ENCODE measurements at regions not wholly inside any gene's neighbourhood (a gene's known extent, or its start where the extent isn't known, plus 50 kb on each side); places are given as distances from the start of the nearest gene placed in this dataset.

- DNase-seq = no peak
Measured at GRCh38 chr20:4375881-4376280, 126.8 kb upstream of the ADRA1D start.

GRCh38 chr20:4373454-4373853 is 124.4 kb upstream of the ADRA1D start:
- Histone ChIP-seq H3K27ac (no peak overlapping the region), H3K36me3 (no peaks in the 10 kb centered on the region), H3K9me3 (ENCODE audit: severe bottlenecking) (peaks cover 2% of the 10 kb centered on the region), H3K4me3 (ENCODE audit: low read depth, low read length) (no peak overlapping the region), H3K27me3 (ENCODE audit: insufficient read depth, low read depth, severe bottlenecking) (no peaks in the 10 kb centered on the region)
- no peak for DNase-seq
- no peak for TF ChIP-seq CTCF (IDR thresholded peaks at IDR 0.05; ENCODE audit: low read depth, low read length)

More at GRCh38 chr20:4375881-4376280, 126.8 kb upstream of the ADRA1D start:
- no peak for TF ChIP-seq CTCF (IDR thresholded peaks at IDR 0.05; ENCODE audit: low read depth, low read length)
- Histone ChIP-seq H3K9me3 (ENCODE audit: severe bottlenecking) (peaks cover 2% of the 10 kb centered on the region), H3K36me3 (no peaks in the 10 kb centered on the region), H3K4me3 (ENCODE audit: low read depth, low read length) (no peak overlapping the region), H3K27me3 (ENCODE audit: insufficient read depth, low read depth, severe bottlenecking) (no peaks in the 10 kb centered on the region), H3K27ac (no peak overlapping the region)

GRCh38 chr20:4371623-4372251 is 122.7 kb upstream of the ADRA1D start:
- DNase-seq = no peak
- Histone ChIP-seq H3K27ac (no peak overlapping the region), H3K27me3 (ENCODE audit: insufficient read depth, low read depth, severe bottlenecking) (no peaks in the 10 kb centered on the region), H3K9me3 (ENCODE audit: severe bottlenecking) (peaks cover 2% of the 10 kb centered on the region), H3K4me3 (ENCODE audit: low read depth, low read length) (no peak overlapping the region), H3K36me3 (no peaks in the 10 kb centered on the region)
- TF ChIP-seq CTCF (IDR thresholded peaks at IDR 0.05; ENCODE audit: low read depth, low read length) = no peak

GRCh38 chr20:4370851-4371250 is 121.8 kb upstream of the ADRA1D start:
- Histone ChIP-seq H3K36me3 (no peaks in the 10 kb centered on the region), H3K27me3 (ENCODE audit: insufficient read depth, low read depth, severe bottlenecking) (no peaks in the 10 kb centered on the region), H3K27ac (no peak overlapping the region), H3K9me3 (ENCODE audit: severe bottlenecking) (peaks cover 2% of the 10 kb centered on the region), H3K4me3 (ENCODE audit: low read depth, low read length) (no peak overlapping the region)
- DNase-seq = no peak
- TF ChIP-seq CTCF (IDR thresholded peaks at IDR 0.05; ENCODE audit: low read depth, low read length) = no peak

GRCh38 chr20:4369798-4370124 is 120.7 kb upstream of the ADRA1D start:
- TF ChIP-seq CTCF (IDR thresholded peaks at IDR 0.05; ENCODE audit: low read depth, low read length) = no peak
- Histone ChIP-seq H3K9me3 (ENCODE audit: severe bottlenecking) (peaks cover 2% of the 10 kb centered on the region), H3K27ac (no peak overlapping the region), H3K4me3 (ENCODE audit: low read depth, low read length) (no peak overlapping the region), H3K27me3 (ENCODE audit: insufficient read depth, low read depth, severe bottlenecking) (no peaks in the 10 kb centered on the region), H3K36me3 (no peaks in the 10 kb centered on the region)
- DNase-seq = no peak

GRCh38 chr20:4369119-4369797 is 120.2 kb upstream of the ADRA1D start:
- TF ChIP-seq CTCF (IDR thresholded peaks at IDR 0.05; ENCODE audit: low read depth, low read length) = no peak
- Histone ChIP-seq H3K27ac (no peak overlapping the region), H3K4me3 (ENCODE audit: low read depth, low read length) (no peak overlapping the region), H3K27me3 (ENCODE audit: insufficient read depth, low read depth, severe bottlenecking) (no peaks in the 10 kb centered on the region), H3K9me3 (ENCODE audit: severe bottlenecking) (peaks cover 2% of the 10 kb centered on the region), H3K36me3 (no peaks in the 10 kb centered on the region)
- no peak for DNase-seq

Data from WERI-Rb-1 (cell line).